ENCODE measurements at regions not wholly inside any gene's neighbourhood (a gene's known extent, or its start where the extent isn't known, plus 50 kb on each side); places are given as distances from the start of the nearest gene placed in this dataset.

- 96% methylated on average over 2 of the region's 2 CpGs for WGBS
- no peak overlapping the region for H3K27ac ChIP-seq
- H3K4me1 ChIP-seq, result no peaks in the 10 kb centered on the region
- peaks cover 4% of the 10 kb centered on the region for H3K9me3 ChIP-seq
- H3K27me3 ChIP-seq, result no peaks in the 10 kb centered on the region
- DNase-seq (ENCODE audit: low spot score in 2 of 2), result no peak
- no peak for TF ChIP-seq POLR2AphosphoS5 (IDR thresholded peaks at IDR 0.05)
- no peak for TF ChIP-seq CTCF (IDR thresholded peaks at IDR 0.05)
- no peak for TF ChIP-seq POLR2A (IDR thresholded peaks at IDR 0.05)
- TF ChIP-seq EP300 (IDR thresholded peaks at IDR 0.05), result no peak
- no peaks in the 10 kb centered on the region for H3K36me3 ChIP-seq
- H3K4me3 ChIP-seq, result no peak overlapping the region
Observed at GRCh38 chr13:63081400-63082014, 1665.9 kb upstream of the PCDH20 start.

- TF ChIP-seq POLR2A (IDR thresholded peaks at IDR 0.05), result no peak
- no peak for TF ChIP-seq EP300 (IDR thresholded peaks at IDR 0.05)
- TF ChIP-seq POLR2AphosphoS5 (IDR thresholded peaks at IDR 0.05), result no peak
- TF ChIP-seq CTCF (IDR thresholded peaks at IDR 0.05), result no peak
- Histone ChIP-seq H3K36me3 (no peaks in the 10 kb centered on the region), H3K4me3 (no peak overlapping the region), H3K27me3 (no peaks in the 10 kb centered on the region), H3K27ac (no peak overlapping the region), H3K9me3 (peaks cover 4% of the 10 kb centered on the region), H3K4me1 (no peaks in the 10 kb centered on the region)
- no peak for DNase-seq (ENCODE audit: low spot score in 2 of 2)
Observed at GRCh38 chr13:63075126-63075525, 1659.5 kb upstream of the PCDH20 start.

- TF ChIP-seq EP300 (IDR thresholded peaks at IDR 0.05), result no peak
- TF ChIP-seq CTCF (IDR thresholded peaks at IDR 0.05), result no peak
- no peak for TF ChIP-seq POLR2AphosphoS5 (IDR thresholded peaks at IDR 0.05)
- TF ChIP-seq POLR2A (IDR thresholded peaks at IDR 0.05), result no peak
- 98% methylated on average over 5 of the region's 5 CpGs for WGBS
- no peak overlapping the region for H3K27ac ChIP-seq
- no peaks in the 10 kb centered on the region for H3K27me3 ChIP-seq
- H3K4me1 ChIP-seq, result no peaks in the 10 kb centered on the region
- H3K4me3 ChIP-seq, result no peak overlapping the region
- H3K36me3 ChIP-seq, result no peaks in the 10 kb centered on the region
- peaks cover 6% of the 10 kb centered on the region for H3K9me3 ChIP-seq
- DNase-seq (ENCODE audit: low spot score in 2 of 2), result no peak
Observed at GRCh38 chr13:63050287-63050686, 1634.6 kb upstream of the PCDH20 start.

GRCh38 chr13:63048653-63049052 is 1633.0 kb upstream of the PCDH20 start:
- TF ChIP-seq CTCF (IDR thresholded peaks at IDR 0.05) (no peak), EP300 (IDR thresholded peaks at IDR 0.05) (no peak), POLR2A (IDR thresholded peaks at IDR 0.05) (no peak), POLR2AphosphoS5 (IDR thresholded peaks at IDR 0.05) (no peak)
- Histone ChIP-seq H3K27ac (no peak overlapping the region), H3K4me3 (no peak overlapping the region), H3K9me3 (peaks cover 6% of the 10 kb centered on the region), H3K4me1 (no peaks in the 10 kb centered on the region), H3K36me3 (no peaks in the 10 kb centered on the region), H3K27me3 (no peaks in the 10 kb centered on the region)
- no peak for DNase-seq (ENCODE audit: low spot score in 2 of 2)

- Histone ChIP-seq H3K27ac (no peak overlapping the region), H3K27me3 (no peaks in the 10 kb centered on the region), H3K9me3 (peaks cover 6% of the 10 kb centered on the region), H3K4me1 (no peaks in the 10 kb centered on the region), H3K36me3 (no peaks in the 10 kb centered on the region), H3K4me3 (no peak overlapping the region)
- TF ChIP-seq POLR2AphosphoS5 (IDR thresholded peaks at IDR 0.05), result no peak
- TF ChIP-seq CTCF (IDR thresholded peaks at IDR 0.05), result no peak
- TF ChIP-seq POLR2A (IDR thresholded peaks at IDR 0.05), result no peak
- no peak for TF ChIP-seq EP300 (IDR thresholded peaks at IDR 0.05)
- 53% methylated on average over 6 of the region's 6 CpGs for WGBS
- no peak for DNase-seq (ENCODE audit: low spot score in 2 of 2)
Observed at GRCh38 chr13:63044589-63045313, 1629.1 kb upstream of the PCDH20 start.

Data from suprapubic skin (tissue), 4 donors.